ENCODE measurements at regions not wholly inside any gene's neighbourhood (a gene's known extent, or its start where the extent isn't known, plus 50 kb on each side); places are given as distances from the start of the nearest gene placed in this dataset.

GRCh38 chr9:81097131-81097847 is 592.1 kb downstream of the TLE1 start:
- Histone ChIP-seq H3K36me3 (no peaks in the 10 kb centered on the region), H3K27me3 (no peaks in the 10 kb centered on the region; a peak in 1 of 22 replicates), H3K9me3 (replicated peaks in 1 of 11) (peaks cover 24 to 53% (median 31%) of the 10 kb centered on the region in 11 experiments), H4K20me1 (no peaks in the 10 kb centered on the region), H3K4me2 (peak overlapping the region in 9 of 11 experiments; percentile 12 to 68 (median 42); a peak in 16 of 22 replicates), H3K4me3 (no peak overlapping the region), H3K27ac (no peak overlapping the region), H3K4me1 (peaks cover 0 to 18% (median 9%) of the 10 kb centered on the region in 10 experiments; a peak in 13 of 20 replicates), H3K9ac (no peak overlapping the region)
- TF ChIP-seq Cebpa-rat (IDR thresholded peaks at IDR 0.05), result no peak

- Histone ChIP-seq H3K27ac (no peak overlapping the region), H3K36me3 (no peaks in the 10 kb centered on the region), H4K20me1 (no peaks in the 10 kb centered on the region), H3K4me1 (peaks cover 0 to 18% (median 9%) of the 10 kb centered on the region in 10 experiments; a peak in 13 of 20 replicates), H3K9ac (no peak overlapping the region), H3K9me3 (replicated peaks in 1 of 11) (peaks cover 24 to 54% (median 31%) of the 10 kb centered on the region in 11 experiments), H3K27me3 (no peaks in the 10 kb centered on the region; a peak in 1 of 22 replicates), H3K4me2 (peak overlapping the region in 6 of 11 experiments; percentile 12 to 68 (median 55); a peak in 11 of 22 replicates), H3K4me3 (no peak overlapping the region)
- no peak for TF ChIP-seq Cebpa-rat (IDR thresholded peaks at IDR 0.05)
Observed at GRCh38 chr9:81096625-81097024, 592.7 kb downstream of the TLE1 start.

- no peaks in the 10 kb centered on the region for H3K36me3 ChIP-seq
Observed at GRCh38 chr9:81092057-81092456, 597.3 kb downstream of the TLE1 start.

GRCh38 chr9:81088341-81088740 is 601.0 kb downstream of the TLE1 start:
- no peaks in the 10 kb centered on the region for H3K36me3 ChIP-seq
- no peak overlapping the region for H3K9ac ChIP-seq
- no peak overlapping the region for H3K4me2 ChIP-seq
- no peak overlapping the region for H3K4me3 ChIP-seq
- no peak overlapping the region for H3K27ac ChIP-seq
- H3K27me3 ChIP-seq, result no peaks in the 10 kb centered on the region
- H4K20me1 ChIP-seq, result no peaks in the 10 kb centered on the region
- no peak for TF ChIP-seq Cebpa-rat (IDR thresholded peaks at IDR 0.05)
- H3K4me1 ChIP-seq, result no peaks in the 10 kb centered on the region
- peaks cover 6 to 15% (median 8%) of the 10 kb centered on the region in 11 experiments for H3K9me3 ChIP-seq (replicated peaks in 1 of 11)

More at GRCh38 chr9:81092057-81092456, 597.3 kb downstream of the TLE1 start:
- Histone ChIP-seq H4K20me1 (no peaks in the 10 kb centered on the region), H3K27ac (no peak overlapping the region), H3K4me1 (peaks cover 0 to 5% (median 3%) of the 10 kb centered on the region in 10 experiments; a peak in 13 of 20 replicates), H3K27me3 (no peaks in the 10 kb centered on the region), H3K9me3 (replicated peaks in 1 of 11) (peaks cover 6 to 31% (median 19%) of the 10 kb centered on the region in 11 experiments), H3K4me2 (no peak overlapping the region), H3K4me3 (no peak overlapping the region), H3K9ac (no peak overlapping the region)
- TF ChIP-seq Cebpa-rat (IDR thresholded peaks at IDR 0.05), result no peak

GRCh38 chr9:81086416-81086815 is 602.9 kb downstream of the TLE1 start:
- H3K4me2 ChIP-seq, result no peak overlapping the region
- peaks cover 0 to 5% (median 0%) of the 10 kb centered on the region in 10 experiments; a peak in 1 of 20 replicates for H3K4me1 ChIP-seq
- H3K4me3 ChIP-seq, result no peak overlapping the region
- TF ChIP-seq Cebpa-rat (IDR thresholded peaks at IDR 0.05), result no peak
- peaks cover 0 to 3% (median 0%) of the 10 kb centered on the region in 11 experiments; a peak in 1 of 22 replicates for H3K9me3 ChIP-seq (replicated peaks in 1 of 11)
- no peaks in the 10 kb centered on the region for H4K20me1 ChIP-seq
- no peaks in the 10 kb centered on the region for H3K36me3 ChIP-seq
- no peak overlapping the region for H3K27ac ChIP-seq
- no peaks in the 10 kb centered on the region for H3K27me3 ChIP-seq
- no peak overlapping the region for H3K9ac ChIP-seq

- no peaks in the 10 kb centered on the region for H3K9me3 ChIP-seq (replicated peaks in 1 of 11)
- no peaks in the 10 kb centered on the region for H3K27me3 ChIP-seq
- H3K4me2 ChIP-seq, result no peak overlapping the region
- no peaks in the 10 kb centered on the region for H3K36me3 ChIP-seq
- peaks cover 0 to 5% (median 0%) of the 10 kb centered on the region in 10 experiments; a peak in 1 of 20 replicates for H3K4me1 ChIP-seq
- H3K4me3 ChIP-seq, result no peak overlapping the region
- H3K9ac ChIP-seq, result no peak overlapping the region
- H4K20me1 ChIP-seq, result no peaks in the 10 kb centered on the region
- H3K27ac ChIP-seq, result no peak overlapping the region
- no peak for TF ChIP-seq Cebpa-rat (IDR thresholded peaks at IDR 0.05)
Observed at GRCh38 chr9:81083854-81084512, 605.4 kb downstream of the TLE1 start.

GRCh38 chr9:81083067-81083466 is 606.3 kb downstream of the TLE1 start:
- Histone ChIP-seq H3K9me3 (replicated peaks in 1 of 11) (no peaks in the 10 kb centered on the region), H3K4me3 (no peak overlapping the region), H3K27me3 (no peaks in the 10 kb centered on the region), H3K27ac (no peak overlapping the region), H4K20me1 (no peaks in the 10 kb centered on the region), H3K4me2 (0 out of 22 replicates have a peak overlapping the region, but pooled peaks of 1 of the 11 experiments have one; percentile 18), H3K9ac (no peak overlapping the region), H3K4me1 (peaks cover 0 to 6% (median 0%) of the 10 kb centered on the region in 10 experiments; a peak in 5 of 20 replicates), H3K36me3 (no peaks in the 10 kb centered on the region)
- TF ChIP-seq Cebpa-rat (IDR thresholded peaks at IDR 0.05), result no peak

- no peak overlapping the region for H3K4me2 ChIP-seq
- H3K9me3 ChIP-seq (replicated peaks in 1 of 11), result no peaks in the 10 kb centered on the region
- no peak overlapping the region for H3K27ac ChIP-seq
- H3K4me3 ChIP-seq, result no peak overlapping the region
- no peak overlapping the region for H3K9ac ChIP-seq
- H3K4me1 ChIP-seq, result peaks cover 0 to 10% (median 0%) of the 10 kb centered on the region in 10 experiments; a peak in 5 of 20 replicates
- H3K36me3 ChIP-seq, result no peaks in the 10 kb centered on the region
- H3K27me3 ChIP-seq, result no peaks in the 10 kb centered on the region
- no peaks in the 10 kb centered on the region for H4K20me1 ChIP-seq
- TF ChIP-seq Cebpa-rat (IDR thresholded peaks at IDR 0.05), result no peak
Observed at GRCh38 chr9:81082221-81082620, 607.1 kb downstream of the TLE1 start.

- TF ChIP-seq Cebpa-rat (IDR thresholded peaks at IDR 0.05), result no peak
Observed at GRCh38 chr9:81080900-81081299, 608.4 kb downstream of the TLE1 start.

More at GRCh38 chr9:81080900-81081299, 608.4 kb downstream of the TLE1 start:
- H3K36me3 ChIP-seq, result no peaks in the 10 kb centered on the region
- H3K9ac ChIP-seq, result no peak overlapping the region
- no peak overlapping the region for H3K27ac ChIP-seq
- H3K4me3 ChIP-seq, result no peak overlapping the region
- no peaks in the 10 kb centered on the region for H3K27me3 ChIP-seq
- no peak overlapping the region for H3K4me2 ChIP-seq
- H3K9me3 ChIP-seq (replicated peaks in 1 of 11), result no peaks in the 10 kb centered on the region
- H3K4me1 ChIP-seq, result peaks cover 0 to 10% (median 0%) of the 10 kb centered on the region in 10 experiments; a peak in 5 of 20 replicates
- no peaks in the 10 kb centered on the region for H4K20me1 ChIP-seq

Data from BLaER1 treated with 17β-estradiol and CSF1 and Interleukin-3, amounts not matched to agents 10 nM and 100 nM (cell line).